ENCODE measurements at regions not wholly inside any gene's neighbourhood (a gene's known extent, or its start where the extent isn't known, plus 50 kb on each side); places are given as distances from the start of the nearest gene placed in this dataset.

DNA sequence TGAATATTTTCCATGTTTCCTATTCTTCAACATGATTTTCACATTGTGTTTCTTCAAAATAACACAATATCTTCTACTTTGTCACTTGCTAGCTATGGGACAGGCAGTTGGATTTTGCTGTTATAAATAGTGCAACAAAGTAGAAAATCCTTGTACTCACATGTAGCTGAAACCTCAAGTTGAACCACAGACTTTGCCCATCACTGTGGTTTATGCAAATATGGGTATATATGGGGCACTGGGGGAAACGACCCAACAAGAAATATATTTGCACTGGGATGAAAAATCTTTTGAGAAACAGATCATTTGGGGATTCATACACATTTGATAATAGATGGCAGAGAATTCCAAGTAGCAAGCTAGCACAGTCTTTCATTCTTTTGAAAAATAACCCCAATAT, 486.3 kb upstream of the MAP2 start:
- TF ChIP-seq, protein P1, sequence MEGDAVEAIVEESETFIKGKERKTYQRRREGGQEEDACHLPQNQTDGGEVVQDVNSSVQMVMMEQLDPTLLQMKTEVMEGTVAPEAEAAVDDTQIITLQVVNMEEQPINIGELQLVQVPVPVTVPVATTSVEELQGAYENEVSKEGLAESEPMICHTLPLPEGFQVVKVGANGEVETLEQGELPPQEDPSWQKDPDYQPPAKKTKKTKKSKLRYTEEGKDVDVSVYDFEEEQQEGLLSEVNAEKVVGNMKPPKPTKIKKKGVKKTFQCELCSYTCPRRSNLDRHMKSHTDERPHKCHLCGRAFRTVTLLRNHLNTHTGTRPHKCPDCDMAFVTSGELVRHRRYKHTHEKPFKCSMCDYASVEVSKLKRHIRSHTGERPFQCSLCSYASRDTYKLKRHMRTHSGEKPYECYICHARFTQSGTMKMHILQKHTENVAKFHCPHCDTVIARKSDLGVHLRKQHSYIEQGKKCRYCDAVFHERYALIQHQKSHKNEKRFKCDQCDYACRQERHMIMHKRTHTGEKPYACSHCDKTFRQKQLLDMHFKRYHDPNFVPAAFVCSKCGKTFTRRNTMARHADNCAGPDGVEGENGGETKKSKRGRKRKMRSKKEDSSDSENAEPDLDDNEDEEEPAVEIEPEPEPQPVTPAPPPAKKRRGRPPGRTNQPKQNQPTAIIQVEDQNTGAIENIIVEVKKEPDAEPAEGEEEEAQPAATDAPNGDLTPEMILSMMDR (IDR thresholded peaks at IDR 0.05; ENCODE audit: low read depth, low read length, poor library complexity, severe bottlenecking) = no peak
- no peak for TF ChIP-seq EZH2phosphoT487 (IDR thresholded peaks at IDR 0.05; ENCODE audit: borderline replicate concordance, low read length)
